HL-60 (cell line): ENCODE measurements at regions not wholly inside any gene's neighbourhood (a gene's known extent, or its start where the extent isn't known, plus 50 kb on each side); places are given as distances from the start of the nearest gene placed in this dataset.

Experiments
- DNase-seq, 2 experiments: peaks; one replicate each; pipeline ENCODE4 v3.0.0-alpha.2; 2010 to 2020; ENCODE audit warnings: low read depth in 1 of 2, low spot score in 1 of 2
- H3K27ac ChIP-seq: fragments of 250-450 bp; sonication (Bioruptor Pico); replicated peaks from 2 replicates; pipeline ENCODE4 v1.5.1; 2020; ENCODE audit warnings: mild to moderate bottlenecking, moderate library complexity
- H3K27me3 ChIP-seq: fragments of 250-450 bp; sonication (Bioruptor Pico); 2 replicates; pipeline ENCODE4 v1.5.1; 2021; ENCODE audit warnings: mild to moderate bottlenecking, moderate library complexity; ENCODE audit not compliant: insufficient read depth, poor library complexity, severe bottlenecking
- H3K4me3 ChIP-seq: replicated peaks from 2 replicates; pipeline ENCODE4 v1.5.1; 2011; ENCODE audit warnings: mild to moderate bottlenecking, control low read depth, low read length; ENCODE audit not compliant: insufficient read depth
- GABPA ChIP-seq: IDR thresholded peaks from 2 replicates; pipeline ENCODE4 v1.6.1; 2012; ENCODE audit warnings: low read depth
- POLR2AphosphoS5 ChIP-seq: IDR thresholded peaks from 2 replicates; pipeline ENCODE4 v1.6.1; 2012; ENCODE audit warnings: low read depth
- SPI1 ChIP-seq: IDR thresholded peaks from 2 replicates; pipeline ENCODE4 v1.6.1; 2012; ENCODE audit warnings: low read depth, mild to moderate bottlenecking, borderline replicate concordance
- TF ChIP-seq, protein P1 (sequence below): IDR thresholded peaks from one replicate; pipeline ENCODE4 v1.5.1; 2011; ENCODE audit warnings: low read length, control low read depth, inconsistent platforms; ENCODE audit not compliant: insufficient read depth
- TF ChIP-seq, protein P2 (sequence below): IDR thresholded peaks from 2 replicates; pipeline ENCODE4 v1.6.1; 2012; ENCODE audit warnings: low read depth; ENCODE audit not compliant: insufficient replicate concordance

DNA sequence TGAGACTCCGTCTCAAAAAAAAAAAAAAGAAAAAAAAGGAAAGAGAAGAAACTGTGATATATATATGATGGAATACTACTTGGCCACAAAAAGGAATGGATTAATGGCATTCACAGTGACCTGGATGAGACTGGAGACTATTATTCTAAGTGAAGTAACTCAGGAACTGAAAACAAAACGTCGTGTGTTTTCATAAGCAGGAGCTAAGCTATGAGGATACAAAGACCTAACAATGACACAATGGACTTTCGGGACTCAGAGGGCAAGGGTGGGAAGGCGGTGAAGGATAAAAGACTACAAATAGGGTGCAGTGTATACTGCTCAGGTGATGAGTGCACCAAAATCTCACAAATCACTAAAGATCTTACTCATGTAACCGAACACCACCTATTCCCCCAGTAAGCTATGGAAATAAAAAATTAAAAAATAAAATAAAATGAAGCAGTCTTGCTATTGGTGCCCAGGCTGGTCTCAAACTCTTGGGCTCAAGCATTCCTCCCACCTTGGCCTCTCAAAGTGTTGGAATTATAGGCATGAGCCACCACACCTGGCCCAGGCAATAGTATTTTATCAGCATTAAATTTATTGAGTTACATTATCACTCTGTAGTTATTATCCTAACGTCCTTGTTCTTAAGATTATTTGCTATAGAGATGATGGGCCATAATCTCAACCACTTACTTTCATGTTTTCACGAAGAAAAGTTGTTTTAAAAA lies 71.5 kb upstream of the GPBP1 start:
- Histone ChIP-seq H3K4me3 (no peak overlapping the region), H3K27ac (no peak overlapping the region), H3K27me3 (no peaks in the 10 kb centered on the region)
- TF ChIP-seq SPI1: no peak
- no peak for TF ChIP-seq GABPA
- TF ChIP-seq, protein P1, sequence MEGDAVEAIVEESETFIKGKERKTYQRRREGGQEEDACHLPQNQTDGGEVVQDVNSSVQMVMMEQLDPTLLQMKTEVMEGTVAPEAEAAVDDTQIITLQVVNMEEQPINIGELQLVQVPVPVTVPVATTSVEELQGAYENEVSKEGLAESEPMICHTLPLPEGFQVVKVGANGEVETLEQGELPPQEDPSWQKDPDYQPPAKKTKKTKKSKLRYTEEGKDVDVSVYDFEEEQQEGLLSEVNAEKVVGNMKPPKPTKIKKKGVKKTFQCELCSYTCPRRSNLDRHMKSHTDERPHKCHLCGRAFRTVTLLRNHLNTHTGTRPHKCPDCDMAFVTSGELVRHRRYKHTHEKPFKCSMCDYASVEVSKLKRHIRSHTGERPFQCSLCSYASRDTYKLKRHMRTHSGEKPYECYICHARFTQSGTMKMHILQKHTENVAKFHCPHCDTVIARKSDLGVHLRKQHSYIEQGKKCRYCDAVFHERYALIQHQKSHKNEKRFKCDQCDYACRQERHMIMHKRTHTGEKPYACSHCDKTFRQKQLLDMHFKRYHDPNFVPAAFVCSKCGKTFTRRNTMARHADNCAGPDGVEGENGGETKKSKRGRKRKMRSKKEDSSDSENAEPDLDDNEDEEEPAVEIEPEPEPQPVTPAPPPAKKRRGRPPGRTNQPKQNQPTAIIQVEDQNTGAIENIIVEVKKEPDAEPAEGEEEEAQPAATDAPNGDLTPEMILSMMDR: no peak
- TF ChIP-seq POLR2AphosphoS5: no peak
- TF ChIP-seq, protein P2, sequence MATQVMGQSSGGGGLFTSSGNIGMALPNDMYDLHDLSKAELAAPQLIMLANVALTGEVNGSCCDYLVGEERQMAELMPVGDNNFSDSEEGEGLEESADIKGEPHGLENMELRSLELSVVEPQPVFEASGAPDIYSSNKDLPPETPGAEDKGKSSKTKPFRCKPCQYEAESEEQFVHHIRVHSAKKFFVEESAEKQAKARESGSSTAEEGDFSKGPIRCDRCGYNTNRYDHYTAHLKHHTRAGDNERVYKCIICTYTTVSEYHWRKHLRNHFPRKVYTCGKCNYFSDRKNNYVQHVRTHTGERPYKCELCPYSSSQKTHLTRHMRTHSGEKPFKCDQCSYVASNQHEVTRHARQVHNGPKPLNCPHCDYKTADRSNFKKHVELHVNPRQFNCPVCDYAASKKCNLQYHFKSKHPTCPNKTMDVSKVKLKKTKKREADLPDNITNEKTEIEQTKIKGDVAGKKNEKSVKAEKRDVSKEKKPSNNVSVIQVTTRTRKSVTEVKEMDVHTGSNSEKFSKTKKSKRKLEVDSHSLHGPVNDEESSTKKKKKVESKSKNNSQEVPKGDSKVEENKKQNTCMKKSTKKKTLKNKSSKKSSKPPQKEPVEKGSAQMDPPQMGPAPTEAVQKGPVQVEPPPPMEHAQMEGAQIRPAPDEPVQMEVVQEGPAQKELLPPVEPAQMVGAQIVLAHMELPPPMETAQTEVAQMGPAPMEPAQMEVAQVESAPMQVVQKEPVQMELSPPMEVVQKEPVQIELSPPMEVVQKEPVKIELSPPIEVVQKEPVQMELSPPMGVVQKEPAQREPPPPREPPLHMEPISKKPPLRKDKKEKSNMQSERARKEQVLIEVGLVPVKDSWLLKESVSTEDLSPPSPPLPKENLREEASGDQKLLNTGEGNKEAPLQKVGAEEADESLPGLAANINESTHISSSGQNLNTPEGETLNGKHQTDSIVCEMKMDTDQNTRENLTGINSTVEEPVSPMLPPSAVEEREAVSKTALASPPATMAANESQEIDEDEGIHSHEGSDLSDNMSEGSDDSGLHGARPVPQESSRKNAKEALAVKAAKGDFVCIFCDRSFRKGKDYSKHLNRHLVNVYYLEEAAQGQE: no peak
- DNase-seq: no peak

DNA sequence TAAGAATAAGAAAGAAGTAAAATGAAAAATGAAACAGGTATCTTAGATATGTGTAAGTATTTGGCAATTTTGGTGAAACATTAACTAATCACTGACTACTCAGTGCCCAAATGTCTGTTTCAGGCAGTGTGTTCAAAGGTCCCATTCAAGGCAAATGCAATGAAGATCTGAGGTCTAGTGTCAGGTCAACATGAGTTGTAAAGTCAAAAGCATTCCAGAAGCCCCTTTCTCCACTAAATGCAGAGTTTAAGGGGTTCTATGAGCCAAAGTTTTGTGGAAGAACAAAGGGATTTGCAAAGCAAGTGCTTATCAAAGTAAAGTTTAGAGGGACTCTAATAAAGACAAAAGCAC lies 71.0 kb upstream of the GPBP1 start:
- TF ChIP-seq, protein P1: no peak
- TF ChIP-seq, protein P2: no peak
- TF ChIP-seq POLR2AphosphoS5 (no peak), SPI1 (no peak), GABPA (no peak)
- no peak for DNase-seq
- Histone ChIP-seq H3K4me3 (no peak overlapping the region), H3K27me3 (no peaks in the 10 kb centered on the region), H3K27ac (no peak overlapping the region)

DNA sequence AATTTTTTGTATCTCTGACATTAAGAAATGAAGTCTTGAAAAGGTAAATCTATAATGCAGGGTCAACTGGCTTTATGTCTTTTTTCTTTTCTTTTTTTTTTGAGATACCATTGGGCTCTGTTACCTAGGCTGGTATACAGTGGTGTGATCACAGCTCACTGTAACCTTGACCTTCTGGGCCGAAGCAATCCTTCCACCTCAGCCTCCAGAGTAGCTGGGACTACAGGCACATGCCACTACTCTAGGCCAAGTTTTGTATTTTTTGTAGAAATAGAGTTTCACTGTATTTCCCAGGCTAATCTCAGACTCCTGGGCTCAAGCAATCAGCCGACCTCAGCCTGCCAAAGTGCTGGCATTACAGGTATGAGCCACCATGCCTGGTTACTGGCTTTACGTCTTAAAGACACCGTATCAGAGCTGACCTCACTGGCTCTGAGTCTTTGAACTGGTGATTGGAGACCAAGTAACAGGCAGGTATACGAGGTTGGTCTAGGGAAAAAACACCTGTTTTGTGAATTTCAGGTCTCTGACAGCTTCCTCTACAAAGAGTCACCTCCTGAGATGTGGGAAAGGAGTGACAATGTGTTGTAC lies 70.4 kb upstream of the GPBP1 start:
- Histone ChIP-seq H3K27ac (no peak overlapping the region), H3K27me3 (no peaks in the 10 kb centered on the region), H3K4me3 (no peak overlapping the region)
- TF ChIP-seq GABPA (no peak), POLR2AphosphoS5 (no peak), SPI1 (no peak)
- TF ChIP-seq, protein P1: no peak
- TF ChIP-seq, protein P2: no peak
- DNase-seq: no peak
